Ramos (cell line): ENCODE measurements at regions not wholly inside any gene's neighbourhood (a gene's known extent, or its start where the extent isn't known, plus 50 kb on each side); places are given as distances from the start of the nearest gene placed in this dataset.

Experiments
- in situ Hi-C: fragments of 300-500 bp; cut with MboI; formaldehyde crosslinking; loops from one replicate; pipeline ENCODE4 v1.14.3; 2022; ENCODE audit warnings: low sequenced_read_pairs; ENCODE audit not compliant: unreplicated experiment

- in situ Hi-C loops = loop anchor here (10.0 kb wide), 1 partner anchor 701 kb away; the partner anchor contains the start of gene FNDC8
These were observed 60.3 kb upstream of the CCL1 start for GRCh38 chr17:34423315-34423714.

GRCh38 chr17:34420900-34421299 is 57.9 kb upstream of the CCL1 start:
- in situ Hi-C loops = loop anchor here (10.0 kb wide), 1 partner anchor 704 kb away; the partner anchor contains the start of gene FNDC8

- in situ Hi-C loops = loop anchor here (10.0 kb wide), 1 partner anchor 704 kb away; the partner anchor contains the start of gene FNDC8
These were observed 57.3 kb upstream of the CCL1 start for GRCh38 chr17:34420254-34420766.

- in situ Hi-C loops = loop anchor here (10.0 kb wide), 1 partner anchor 219 kb away; no protein-coding TSS in a partner anchor
These were observed 53.1 kb upstream of the CCL1 start for GRCh38 chr17:34416116-34416515.

GRCh38 chr17:34414339-34414738 is 51.3 kb upstream of the CCL1 start:
- in situ Hi-C loops = loop anchor here (10.0 kb wide), 1 partner anchor 220 kb away; no protein-coding TSS in a partner anchor

DNA sequence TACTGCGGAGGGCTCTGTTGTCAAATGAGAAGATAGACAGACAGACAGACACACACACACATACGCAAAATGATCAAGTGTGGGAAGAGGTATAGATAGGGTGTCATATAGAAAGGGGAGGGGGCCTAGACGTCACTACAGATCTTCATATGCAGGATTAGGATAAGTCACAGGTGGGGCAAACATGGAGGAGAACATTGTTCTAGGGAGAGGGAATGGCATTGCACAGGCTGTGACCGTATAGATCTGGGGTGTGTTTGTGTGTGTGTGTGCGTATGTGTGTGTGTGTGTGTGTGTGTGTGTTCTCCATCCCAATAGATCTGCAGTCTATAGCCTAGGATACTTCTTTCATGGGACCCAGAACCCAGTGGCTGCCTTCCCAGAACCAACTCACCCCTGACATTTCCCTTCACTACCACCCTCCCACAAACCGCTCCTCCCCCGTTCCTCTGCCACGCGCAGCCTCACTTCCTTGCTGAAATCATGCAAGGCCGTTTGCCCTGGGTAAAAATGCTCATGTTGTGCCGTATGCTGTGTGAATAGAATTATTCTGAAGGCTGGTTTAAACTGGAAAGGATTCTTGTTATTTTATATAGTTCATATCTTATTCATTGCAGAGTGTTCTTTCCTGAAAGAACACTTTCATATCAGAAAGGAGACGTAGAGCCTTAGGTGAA is 50.5 kb upstream of the CCL1 start:
- in situ Hi-C loops = loop anchor here (10.0 kb wide), 1 partner anchor 221 kb away; no protein-coding TSS in a partner anchor

GRCh38 chr17:34412965-34413441 is 50.0 kb upstream of the CCL1 start:
- in situ Hi-C loops = loop anchor here (10.0 kb wide), 1 partner anchor 222 kb away; no protein-coding TSS in a partner anchor
